Caco-2 (cell line): ENCODE measurements at regions not wholly inside any gene's neighbourhood (a gene's known extent, or its start where the extent isn't known, plus 50 kb on each side); places are given as distances from the start of the nearest gene placed in this dataset.

ENCODE experiments used
- BruUV-seq: library from RNA; stranded (reverse); fragments of 400-500 nt; replicated peaks from 2 replicates; lab custom pipeline; 2021; lab: Mats Ljungman, UMichigan
- CTCF ChIA-PET: fragments of 300-600 bp; sonication (Branson Sonifier 250); formaldehyde crosslinking; loops from one replicate; lab custom pipeline; 2022; ENCODE audit warnings: antibody characterized with exemption; lab: Charles Lee
- POLR2A ChIA-PET: fragments of 300-600 bp; sonication (Branson Sonifier 250); formaldehyde crosslinking; loops from one replicate; lab custom pipeline; 2022; ENCODE audit warnings: antibody characterized with exemption; lab: Charles Lee
- DNase-seq, 2 experiments: peaks; one replicate each; pipeline versions ENCODE4 v3.0.0 to v3.0.0-alpha.2; 2020 to 2022
- H3K27me3 ChIP-seq: replicated peaks from 2 replicates; pipeline ENCODE4 v1.6.0; 2011; ENCODE audit warnings: low read length; ENCODE audit not compliant: control insufficient read depth, insufficient read depth
- H3K36me3 ChIP-seq: 2 replicates; pipeline ENCODE4 v1.5.1; 2011; ENCODE audit warnings: low read length; ENCODE audit not compliant: control insufficient read depth, insufficient read depth
- H3K4me1 ChIP-seq: fragments of 250-450 bp; sonication (Bioruptor Pico); 2 replicates; pipeline ENCODE4 v1.5.1; 2020; ENCODE audit warnings: mild to moderate bottlenecking
- H3K4me3 ChIP-seq: 2 replicates; pipeline ENCODE4 v1.5.1; 2011; ENCODE audit warnings: low read depth, mild to moderate bottlenecking, control low read depth, low read length
- H3K9me3 ChIP-seq: fragments of 250-450 bp; sonication (Bioruptor Pico); 2 replicates; pipeline ENCODE4 v1.5.1; 2020; ENCODE audit warnings: mild to moderate bottlenecking, moderate library complexity
- H3K27ac Mint-ChIP-seq: one replicate; pipeline ENCODE4 v1.8.0; 2022; ENCODE audit warnings: mixed read lengths; ENCODE audit not compliant: unreplicated experiment
- H3K27me3 Mint-ChIP-seq: one replicate; pipeline ENCODE4 v1.8.0; 2022; ENCODE audit warnings: mixed read lengths; ENCODE audit not compliant: insufficient read depth, unreplicated experiment
- H3K36me3 Mint-ChIP-seq: one replicate; pipeline ENCODE4 v1.8.0; 2022; ENCODE audit warnings: mild to moderate bottlenecking, mixed read lengths; ENCODE audit not compliant: insufficient read depth, unreplicated experiment
- H3K4me1 Mint-ChIP-seq: one replicate; pipeline ENCODE4 v1.8.0; 2022; ENCODE audit warnings: low read depth, mixed read lengths; ENCODE audit not compliant: unreplicated experiment
- H3K4me3 Mint-ChIP-seq: one replicate; pipeline ENCODE4 v1.8.0; 2022; ENCODE audit warnings: mild to moderate bottlenecking, moderate library complexity, mixed read lengths; ENCODE audit not compliant: unreplicated experiment
- H3K9me3 Mint-ChIP-seq: one replicate; pipeline ENCODE4 v1.8.0; 2022; ENCODE audit warnings: mixed read lengths; ENCODE audit not compliant: unreplicated experiment
- intact Hi-C: fragments of 100-400 bp; cut with micrococcal nuclease; formaldehyde crosslinking; loops from one replicate; pipeline ENCODE4 v1.10.0; 2022; ENCODE audit not compliant: unreplicated experiment
- TF ChIP-seq, protein P1 (sequence below), 2 experiments: fragments of 200-600 bp in 1 of 2; IDR thresholded peaks; 1 replicate in 1 of 2; 2 replicates in 1 of 2; pipeline versions ENCODE4 v1.5.1 to v1.8.0; 2011 to 2022; ENCODE audit warnings: antibody characterized with exemption in 1 of 2, control low read depth in 1 of 2, inconsistent platforms in 1 of 2, low read depth in 1 of 2, low read length in 1 of 2, mild to moderate bottlenecking in 1 of 2, moderate library complexity in 1 of 2; ENCODE audit not compliant: insufficient read depth in 1 of 2, severe bottlenecking in 1 of 2, unreplicated experiment in 1 of 2

DNA sequence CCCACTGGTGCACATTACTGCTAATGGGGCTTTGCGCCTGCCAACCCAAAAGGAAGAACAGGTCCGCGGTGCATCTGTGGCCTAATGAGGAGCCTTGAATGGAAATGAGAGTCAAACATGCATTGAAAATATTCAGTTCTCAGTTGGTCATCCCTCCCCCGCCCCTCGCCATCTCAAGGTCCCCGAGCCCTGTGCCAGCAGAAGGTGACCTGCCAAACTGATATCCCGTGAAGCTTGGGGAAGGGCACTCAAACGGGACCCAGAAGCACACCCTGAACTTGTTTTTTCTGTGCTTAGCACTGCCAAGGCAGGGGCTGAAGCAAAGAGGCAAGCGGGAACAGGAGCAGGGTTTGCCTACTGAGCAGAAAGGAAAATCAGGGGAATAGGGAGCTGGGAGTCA is 67.9 kb upstream of the ZNF648 start:
- no peaks in the 10 kb centered on the region; the same call in 1 of the 2 replicates for H3K4me1 ChIP-seq
- TF ChIP-seq, protein P1, sequence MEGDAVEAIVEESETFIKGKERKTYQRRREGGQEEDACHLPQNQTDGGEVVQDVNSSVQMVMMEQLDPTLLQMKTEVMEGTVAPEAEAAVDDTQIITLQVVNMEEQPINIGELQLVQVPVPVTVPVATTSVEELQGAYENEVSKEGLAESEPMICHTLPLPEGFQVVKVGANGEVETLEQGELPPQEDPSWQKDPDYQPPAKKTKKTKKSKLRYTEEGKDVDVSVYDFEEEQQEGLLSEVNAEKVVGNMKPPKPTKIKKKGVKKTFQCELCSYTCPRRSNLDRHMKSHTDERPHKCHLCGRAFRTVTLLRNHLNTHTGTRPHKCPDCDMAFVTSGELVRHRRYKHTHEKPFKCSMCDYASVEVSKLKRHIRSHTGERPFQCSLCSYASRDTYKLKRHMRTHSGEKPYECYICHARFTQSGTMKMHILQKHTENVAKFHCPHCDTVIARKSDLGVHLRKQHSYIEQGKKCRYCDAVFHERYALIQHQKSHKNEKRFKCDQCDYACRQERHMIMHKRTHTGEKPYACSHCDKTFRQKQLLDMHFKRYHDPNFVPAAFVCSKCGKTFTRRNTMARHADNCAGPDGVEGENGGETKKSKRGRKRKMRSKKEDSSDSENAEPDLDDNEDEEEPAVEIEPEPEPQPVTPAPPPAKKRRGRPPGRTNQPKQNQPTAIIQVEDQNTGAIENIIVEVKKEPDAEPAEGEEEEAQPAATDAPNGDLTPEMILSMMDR (IDR thresholded peaks at IDR 0.05; ENCODE audit: insufficient read depth in 1 of 2, low read depth in 1 of 2, low read length in 1 of 2, severe bottlenecking in 1 of 2, unreplicated experiment in 1 of 2): no peak
- no peak overlapping the region for H3K27ac Mint-ChIP-seq
- peaks cover 12% of the 10 kb centered on the region for H3K9me3 Mint-ChIP-seq
- no peak overlapping the region for H3K4me3 Mint-ChIP-seq
- H3K36me3 Mint-ChIP-seq: no peaks in the 10 kb centered on the region
- H3K9me3 ChIP-seq: peaks cover 3% of the 10 kb centered on the region
- no peaks in the 10 kb centered on the region for H3K27me3 ChIP-seq
- ChIA-PET POLR2A (no interaction called here), CTCF (no interaction called here)
- peaks cover 18% of the 10 kb centered on the region for H3K4me1 Mint-ChIP-seq
- no peaks in the 10 kb centered on the region for H3K27me3 Mint-ChIP-seq
- H3K36me3 ChIP-seq: no peaks in the 10 kb centered on the region
- DNase-seq: no peak
- BruUV-seq: no TSS peak
- intact Hi-C loops: no loop called here
- no peak overlapping the region for H3K4me3 ChIP-seq

DNA sequence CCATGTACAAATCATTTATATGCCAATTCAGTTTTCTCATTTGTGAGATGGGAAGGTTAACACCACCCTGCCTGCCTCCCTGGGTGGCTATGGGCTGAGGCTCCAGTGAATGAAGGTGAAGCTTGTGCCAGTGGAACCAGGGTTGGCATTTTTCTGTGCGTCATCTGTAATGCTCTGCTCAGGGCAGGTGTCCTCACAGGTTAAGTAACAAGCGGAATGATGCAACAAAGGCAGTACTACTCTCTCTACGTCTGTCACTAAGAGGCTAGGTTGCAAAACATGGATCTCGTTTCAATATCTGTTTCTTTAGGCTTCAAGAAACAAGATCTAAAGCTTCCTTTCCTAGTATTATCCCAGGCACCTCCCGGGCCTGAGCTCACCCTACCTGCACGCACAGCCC is 67.0 kb upstream of the ZNF648 start:
- Mint-ChIP-seq H3K27me3 (no peaks in the 10 kb centered on the region), H3K4me3 (no peak overlapping the region), H3K27ac (no peak overlapping the region), H3K36me3 (no peaks in the 10 kb centered on the region), H3K4me1 (peaks cover 18% of the 10 kb centered on the region), H3K9me3 (peaks cover 3% of the 10 kb centered on the region)
- Histone ChIP-seq H3K36me3 (no peaks in the 10 kb centered on the region), H3K4me3 (no peak overlapping the region), H3K4me1 (no peaks in the 10 kb centered on the region; the same call in 1 of the 2 replicates), H3K27me3 (no peaks in the 10 kb centered on the region), H3K9me3 (no peaks in the 10 kb centered on the region)
- no peak for DNase-seq
- no TSS peak for BruUV-seq
- ChIA-PET POLR2A (no interaction called here), CTCF (no interaction called here)
- TF ChIP-seq, protein P1 (IDR thresholded peaks at IDR 0.05; ENCODE audit: insufficient read depth in 1 of 2, low read depth in 1 of 2, low read length in 1 of 2, severe bottlenecking in 1 of 2, unreplicated experiment in 1 of 2): no peak
- intact Hi-C loops: no loop called here

DNA sequence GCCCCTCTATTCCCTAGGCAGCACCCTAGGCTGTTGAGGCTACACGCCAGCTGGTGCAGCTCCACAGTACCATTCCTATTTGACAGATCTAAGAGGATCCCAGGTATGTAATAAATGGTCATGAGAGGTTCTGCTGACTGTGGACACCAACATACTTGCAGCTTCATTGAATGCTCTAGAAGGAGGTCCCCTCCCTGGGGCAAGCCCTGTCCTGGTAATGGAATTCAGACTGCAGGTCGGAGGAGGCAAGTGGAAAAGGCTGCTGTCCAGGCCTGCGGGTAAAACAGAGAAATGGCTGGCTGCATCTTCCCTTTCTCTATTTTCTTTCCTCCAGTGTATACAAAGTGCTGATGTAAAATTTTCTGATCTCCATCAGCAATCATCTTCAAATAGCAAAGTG is 66.1 kb upstream of the ZNF648 start:
- H3K9me3 Mint-ChIP-seq: no peaks in the 10 kb centered on the region
- no peak for DNase-seq
- no peaks in the 10 kb centered on the region for H3K36me3 Mint-ChIP-seq
- CTCF ChIA-PET: no interaction called here
- H3K27ac Mint-ChIP-seq: no peak overlapping the region
- H3K4me1 ChIP-seq: peaks cover 5% of the 10 kb centered on the region
- POLR2A ChIA-PET: no interaction called here
- no TSS peak for BruUV-seq
- no peaks in the 10 kb centered on the region for H3K36me3 ChIP-seq
- no peaks in the 10 kb centered on the region for H3K27me3 Mint-ChIP-seq
- H3K4me3 Mint-ChIP-seq: no peak overlapping the region
- no peak overlapping the region for H3K4me3 ChIP-seq
- H3K9me3 ChIP-seq: no peaks in the 10 kb centered on the region
- intact Hi-C loops: no loop called here
- peaks cover 19% of the 10 kb centered on the region for H3K4me1 Mint-ChIP-seq
- H3K27me3 ChIP-seq: no peaks in the 10 kb centered on the region
- TF ChIP-seq, protein P1 (IDR thresholded peaks at IDR 0.05; ENCODE audit: insufficient read depth in 1 of 2, low read depth in 1 of 2, low read length in 1 of 2, severe bottlenecking in 1 of 2, unreplicated experiment in 1 of 2): no peak
